GM12891 (cell line): ENCODE measurements at regions not wholly inside any gene's neighbourhood (a gene's known extent, or its start where the extent isn't known, plus 50 kb on each side); places are given as distances from the start of the nearest gene placed in this dataset.

Experiments
- POLR2A ChIP-seq: IDR thresholded peaks from 2 replicates; pipeline ENCODE4 v1.6.1; 2011; ENCODE audit warnings: low read depth, low read length, control low read depth
- POLR2AphosphoS5 ChIP-seq: IDR thresholded peaks from 2 replicates; pipeline ENCODE4 v1.6.1; 2011; ENCODE audit warnings: low read depth, low read length, control low read depth
- TAF1 ChIP-seq: IDR thresholded peaks from 2 replicates; pipeline ENCODE4 v1.6.1; 2011; ENCODE audit warnings: low read depth, low read length, control low read depth

DNA sequence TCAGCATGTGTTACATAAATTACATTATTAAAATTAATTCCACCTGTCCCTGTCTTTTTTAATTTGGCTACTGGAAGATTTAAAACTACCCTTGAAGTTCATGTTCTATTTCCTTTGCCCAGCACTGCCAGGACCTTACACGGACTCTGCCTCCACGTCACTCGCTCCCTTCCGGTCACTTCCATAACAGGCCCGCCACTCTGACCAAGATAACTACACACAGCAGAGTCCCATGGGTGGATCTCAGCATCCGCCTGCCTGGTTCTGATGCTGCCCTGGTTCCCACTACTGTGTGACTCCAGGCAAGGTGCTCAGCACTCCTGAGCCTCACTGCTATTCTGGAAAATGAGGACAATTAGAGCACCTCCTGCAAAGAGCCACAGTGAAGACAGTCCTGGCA lies 153.3 kb upstream of the ERG start:
- TF ChIP-seq POLR2A, result no peak
- no peak for TF ChIP-seq TAF1
- TF ChIP-seq POLR2AphosphoS5, result no peak
